ENCODE measurements at regions not wholly inside any gene's neighbourhood (a gene's known extent, or its start where the extent isn't known, plus 50 kb on each side); places are given as distances from the start of the nearest gene placed in this dataset.

DNA sequence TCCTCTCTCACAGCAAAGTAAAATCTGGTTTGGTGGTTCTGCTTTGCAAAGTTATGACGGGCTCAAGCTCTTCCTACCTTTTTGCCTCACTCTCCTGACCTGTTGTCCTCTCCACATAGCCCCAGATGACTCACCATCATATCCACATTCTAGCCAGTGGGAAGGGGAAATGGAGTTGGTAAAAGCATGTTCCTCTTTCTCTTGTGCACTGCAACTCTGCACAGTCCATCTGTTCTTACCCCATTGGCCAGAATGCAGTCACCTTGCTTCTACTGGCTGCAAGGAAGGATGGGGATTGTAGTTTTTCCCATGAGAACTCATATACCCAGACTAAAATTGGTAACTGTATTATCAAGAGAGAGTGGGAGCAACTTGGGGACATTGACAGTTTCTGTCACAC is 50.4 kb upstream of the SMIM21 start:
- TF ChIP-seq, protein P1, sequence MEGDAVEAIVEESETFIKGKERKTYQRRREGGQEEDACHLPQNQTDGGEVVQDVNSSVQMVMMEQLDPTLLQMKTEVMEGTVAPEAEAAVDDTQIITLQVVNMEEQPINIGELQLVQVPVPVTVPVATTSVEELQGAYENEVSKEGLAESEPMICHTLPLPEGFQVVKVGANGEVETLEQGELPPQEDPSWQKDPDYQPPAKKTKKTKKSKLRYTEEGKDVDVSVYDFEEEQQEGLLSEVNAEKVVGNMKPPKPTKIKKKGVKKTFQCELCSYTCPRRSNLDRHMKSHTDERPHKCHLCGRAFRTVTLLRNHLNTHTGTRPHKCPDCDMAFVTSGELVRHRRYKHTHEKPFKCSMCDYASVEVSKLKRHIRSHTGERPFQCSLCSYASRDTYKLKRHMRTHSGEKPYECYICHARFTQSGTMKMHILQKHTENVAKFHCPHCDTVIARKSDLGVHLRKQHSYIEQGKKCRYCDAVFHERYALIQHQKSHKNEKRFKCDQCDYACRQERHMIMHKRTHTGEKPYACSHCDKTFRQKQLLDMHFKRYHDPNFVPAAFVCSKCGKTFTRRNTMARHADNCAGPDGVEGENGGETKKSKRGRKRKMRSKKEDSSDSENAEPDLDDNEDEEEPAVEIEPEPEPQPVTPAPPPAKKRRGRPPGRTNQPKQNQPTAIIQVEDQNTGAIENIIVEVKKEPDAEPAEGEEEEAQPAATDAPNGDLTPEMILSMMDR (IDR thresholded peaks at IDR 0.05; ENCODE audit: insufficient read depth, low read depth, low read length), result no peak
- no peak for TF ChIP-seq EZH2 (IDR thresholded peaks at IDR 0.05; ENCODE audit: insufficient read depth, low read length)

Data from astrocyte (in vitro differentiated cells and primary cell).